Panc1 (cell line): ENCODE measurements at regions not wholly inside any gene's neighbourhood (a gene's known extent, or its start where the extent isn't known, plus 50 kb on each side); places are given as distances from the start of the nearest gene placed in this dataset.

Experiments
- CTCF ChIP-seq: fragments of 450-650 bp; IDR thresholded peaks from 2 replicates; pipeline ENCODE4 v1.5.1; 2017; ENCODE audit warnings: mild to moderate bottlenecking
- TF ChIP-seq, protein P1 (sequence below), 2 experiments: IDR thresholded peaks; 2 replicates each; pipeline ENCODE4 v1.6.1; 2011 to 2012; ENCODE audit warnings: low read depth in 2 of 2, control low read depth in 1 of 2, low read length in 1 of 2, mild to moderate bottlenecking in 1 of 2, moderate library complexity in 1 of 2; ENCODE audit not compliant: insufficient read depth in 1 of 2

DNA sequence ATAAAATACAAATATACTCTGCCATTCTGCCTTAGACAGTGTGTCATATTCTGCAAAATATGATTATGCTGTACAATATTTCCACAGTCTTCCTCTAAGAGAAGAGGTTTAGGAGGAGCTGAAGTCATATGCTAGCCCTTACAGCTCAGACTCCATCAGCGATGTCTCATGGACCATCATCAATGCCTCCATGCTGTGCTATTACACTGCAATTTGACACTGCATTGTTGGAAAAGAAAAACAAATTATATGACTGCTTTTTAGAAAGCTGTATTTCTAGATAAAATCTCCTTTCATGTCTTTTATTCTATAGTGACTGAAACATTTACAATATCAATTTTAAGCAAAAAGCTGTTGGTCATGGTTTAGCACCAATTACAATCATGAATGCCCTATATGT, 1089.4 kb upstream of the MIR17HG start:
- no peak for TF ChIP-seq CTCF
- TF ChIP-seq, protein P1, sequence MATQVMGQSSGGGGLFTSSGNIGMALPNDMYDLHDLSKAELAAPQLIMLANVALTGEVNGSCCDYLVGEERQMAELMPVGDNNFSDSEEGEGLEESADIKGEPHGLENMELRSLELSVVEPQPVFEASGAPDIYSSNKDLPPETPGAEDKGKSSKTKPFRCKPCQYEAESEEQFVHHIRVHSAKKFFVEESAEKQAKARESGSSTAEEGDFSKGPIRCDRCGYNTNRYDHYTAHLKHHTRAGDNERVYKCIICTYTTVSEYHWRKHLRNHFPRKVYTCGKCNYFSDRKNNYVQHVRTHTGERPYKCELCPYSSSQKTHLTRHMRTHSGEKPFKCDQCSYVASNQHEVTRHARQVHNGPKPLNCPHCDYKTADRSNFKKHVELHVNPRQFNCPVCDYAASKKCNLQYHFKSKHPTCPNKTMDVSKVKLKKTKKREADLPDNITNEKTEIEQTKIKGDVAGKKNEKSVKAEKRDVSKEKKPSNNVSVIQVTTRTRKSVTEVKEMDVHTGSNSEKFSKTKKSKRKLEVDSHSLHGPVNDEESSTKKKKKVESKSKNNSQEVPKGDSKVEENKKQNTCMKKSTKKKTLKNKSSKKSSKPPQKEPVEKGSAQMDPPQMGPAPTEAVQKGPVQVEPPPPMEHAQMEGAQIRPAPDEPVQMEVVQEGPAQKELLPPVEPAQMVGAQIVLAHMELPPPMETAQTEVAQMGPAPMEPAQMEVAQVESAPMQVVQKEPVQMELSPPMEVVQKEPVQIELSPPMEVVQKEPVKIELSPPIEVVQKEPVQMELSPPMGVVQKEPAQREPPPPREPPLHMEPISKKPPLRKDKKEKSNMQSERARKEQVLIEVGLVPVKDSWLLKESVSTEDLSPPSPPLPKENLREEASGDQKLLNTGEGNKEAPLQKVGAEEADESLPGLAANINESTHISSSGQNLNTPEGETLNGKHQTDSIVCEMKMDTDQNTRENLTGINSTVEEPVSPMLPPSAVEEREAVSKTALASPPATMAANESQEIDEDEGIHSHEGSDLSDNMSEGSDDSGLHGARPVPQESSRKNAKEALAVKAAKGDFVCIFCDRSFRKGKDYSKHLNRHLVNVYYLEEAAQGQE (IDR thresholded peaks at IDR 0.05; ENCODE audit: insufficient read depth in 1 of 2, low read depth in 2 of 2, low read length in 1 of 2), result no peak
